ENCODE measurements at regions not wholly inside any gene's neighbourhood (a gene's known extent, or its start where the extent isn't known, plus 50 kb on each side); places are given as distances from the start of the nearest gene placed in this dataset.
A peak's percentile ranks its signal among the peaks of the same experiment; 100 is the strongest.

DNA sequence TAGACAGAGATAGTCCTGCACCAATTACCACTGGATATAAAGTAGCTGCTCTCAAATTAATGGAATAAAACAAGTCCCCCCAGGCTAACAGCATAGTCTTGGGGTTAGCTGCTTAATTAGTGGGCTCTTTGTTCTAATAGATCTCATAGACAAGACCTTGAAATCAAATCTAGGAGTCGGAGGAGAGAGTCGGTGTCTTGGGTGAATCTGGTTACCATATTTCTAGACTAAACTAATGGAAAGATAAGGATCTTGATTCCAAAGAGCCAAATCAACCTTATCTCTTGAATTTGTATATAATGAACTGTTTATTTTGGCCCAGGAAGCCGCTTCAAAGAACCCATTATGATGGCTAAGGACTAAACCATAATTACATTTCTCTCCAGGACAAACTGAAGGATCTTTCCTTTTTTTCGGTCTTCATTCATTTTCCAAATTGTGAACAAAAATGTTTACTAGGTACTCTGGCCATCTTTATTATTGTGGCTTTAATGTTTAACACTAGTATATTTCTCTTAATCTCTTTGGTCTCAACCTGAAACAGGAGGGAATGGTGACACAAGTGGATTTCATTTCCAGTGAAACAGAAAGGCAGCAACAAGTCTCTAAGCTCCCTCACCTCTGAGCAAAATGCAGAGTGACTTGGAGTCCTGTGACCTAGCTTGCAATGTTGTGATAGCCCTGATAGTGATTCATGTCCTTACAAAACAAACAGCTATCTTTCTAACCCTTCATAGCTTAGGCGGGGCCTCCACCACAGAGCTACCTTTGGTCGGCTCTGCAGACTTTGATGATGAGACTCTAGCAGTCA, 137.9 kb upstream of the PARD3B start (continued):
- peak; percentile 60 for TF ChIP-seq HNF4A (CRISPR knock-in tag; IDR thresholded peaks at IDR 0.05)
- TF ChIP-seq SOX5 (CRISPR knock-in tag; IDR thresholded peaks at IDR 0.05; ENCODE audit: borderline replicate concordance): peak; percentile 38; the same call in 1 of the 2 replicates
- TF ChIP-seq BRCA1 (CRISPR knock-in tag; IDR thresholded peaks at IDR 0.05): no peak
- no peak for TF ChIP-seq ZNF432 (CRISPR knock-in tag; IDR thresholded peaks at IDR 0.05; ENCODE audit: borderline replicate concordance)
- TF ChIP-seq AHDC1 (CRISPR knock-in tag; IDR thresholded peaks at IDR 0.05; ENCODE audit: borderline replicate concordance): no peak; the same call in 1 of the 2 replicates
- no peak for TF ChIP-seq HCFC1 (IDR thresholded peaks at IDR 0.05; ENCODE audit: low read depth, low read length)
- TF ChIP-seq IRF1 (CRISPR knock-in tag; IDR thresholded peaks at IDR 0.05; ENCODE audit: low read depth): no peak
- peak; percentile 82; the same call in 1 of the 2 replicates for TF ChIP-seq HMG20A (CRISPR knock-in tag; IDR thresholded peaks at IDR 0.05; ENCODE audit: borderline replicate concordance)
- TF ChIP-seq ARNT2 (CRISPR knock-in tag; IDR thresholded peaks at IDR 0.05; ENCODE audit: low read depth): no peak
- TF ChIP-seq MAFK (conservative IDR thresholded peaks at IDR 0.05 in 1 of 2, IDR thresholded peaks at IDR 0.05 in 1 of 2; ENCODE audit: low read length in 2 of 2): no peak
- TF ChIP-seq JARID2 (CRISPR knock-in tag; IDR thresholded peaks at IDR 0.05; ENCODE audit: insufficient replicate concordance): no peak
- no peak for TF ChIP-seq POLR2G (IDR thresholded peaks at IDR 0.05; ENCODE audit: low read depth, low read length)
- no peak for TF ChIP-seq ZKSCAN5 (CRISPR knock-in tag; IDR thresholded peaks at IDR 0.05)
- TF ChIP-seq TCF12 (IDR thresholded peaks at IDR 0.05): no peak
- no peak for TF ChIP-seq TCF12 (CRISPR knock-in tag; IDR thresholded peaks at IDR 0.05)
- TF ChIP-seq HMGXB3 (CRISPR knock-in tag; IDR thresholded peaks at IDR 0.05; ENCODE audit: borderline replicate concordance): no peak
- TF ChIP-seq MED1 (CRISPR knock-in tag; IDR thresholded peaks at IDR 0.05): peak; percentile 44
- TF ChIP-seq ZBTB7B (CRISPR knock-in tag; IDR thresholded peaks at IDR 0.05): no peak
- TF ChIP-seq ZKSCAN1 (IDR thresholded peaks at IDR 0.05; ENCODE audit: low read length): no peak
- TF ChIP-seq POGZ (CRISPR knock-in tag; IDR thresholded peaks at IDR 0.05): peak; percentile 18; the same call in 1 of the 2 replicates
